ENCODE measurements at regions not wholly inside any gene's neighbourhood (a gene's known extent, or its start where the extent isn't known, plus 50 kb on each side); places are given as distances from the start of the nearest gene placed in this dataset.
"Not testable (repeated sequence)": the region's sequence is repeated elsewhere in the genome, so short reads cannot be mapped to it uniquely, and the experiment has no call there.

GRCh38 chr2:179322289-179322688, 57.7 kb upstream of the SESTD1 start:
- DNase-seq: no peak

GRCh38 chr2:179321034-179321433, 56.4 kb upstream of the SESTD1 start:
- not testable (repeated sequence) for DNase-seq

GRCh38 chr2:179314729-179315128, 50.1 kb upstream of the SESTD1 start:
- DNase-seq: not testable (repeated sequence)
